ENCODE measurements at regions not wholly inside any gene's neighbourhood (a gene's known extent, or its start where the extent isn't known, plus 50 kb on each side); places are given as distances from the start of the nearest gene placed in this dataset.

DNA sequence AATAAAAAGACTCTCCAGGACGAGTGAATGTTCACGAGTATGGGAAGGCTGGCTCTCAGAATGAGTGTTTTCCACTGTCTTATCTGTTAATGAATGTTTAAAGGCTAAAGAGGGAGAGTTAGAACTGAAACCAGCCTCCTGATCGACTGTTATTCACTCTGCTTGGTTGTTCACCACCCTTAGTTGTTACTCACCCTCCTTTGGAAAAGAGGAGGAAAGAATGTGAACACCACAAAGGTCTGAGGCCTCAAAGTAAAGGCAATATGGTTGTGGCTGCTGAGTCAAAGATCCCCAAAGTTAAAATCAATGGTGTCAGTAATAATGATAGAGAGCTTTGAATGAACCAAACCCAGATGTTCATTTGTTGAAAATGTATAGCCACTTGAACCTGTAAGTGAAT lies 1793.2 kb upstream of the PCDH20 start:
- DNase-seq, result no peak

GRCh38 chr13:63206461-63206860 lies 1790.8 kb upstream of the PCDH20 start:
- DNase-seq, result no peak

GRCh38 chr13:63201493-63201892 lies 1785.8 kb upstream of the PCDH20 start:
- DNase-seq, result no peak

GRCh38 chr13:63199508-63199907 lies 1783.9 kb upstream of the PCDH20 start:
- DNase-seq, result no peak

- DNase-seq, result no peak
Measured at GRCh38 chr13:63198071-63198470, 1782.4 kb upstream of the PCDH20 start.

GRCh38 chr13:63195726-63196125 lies 1780.1 kb upstream of the PCDH20 start:
- DNase-seq, result no peak

DNA sequence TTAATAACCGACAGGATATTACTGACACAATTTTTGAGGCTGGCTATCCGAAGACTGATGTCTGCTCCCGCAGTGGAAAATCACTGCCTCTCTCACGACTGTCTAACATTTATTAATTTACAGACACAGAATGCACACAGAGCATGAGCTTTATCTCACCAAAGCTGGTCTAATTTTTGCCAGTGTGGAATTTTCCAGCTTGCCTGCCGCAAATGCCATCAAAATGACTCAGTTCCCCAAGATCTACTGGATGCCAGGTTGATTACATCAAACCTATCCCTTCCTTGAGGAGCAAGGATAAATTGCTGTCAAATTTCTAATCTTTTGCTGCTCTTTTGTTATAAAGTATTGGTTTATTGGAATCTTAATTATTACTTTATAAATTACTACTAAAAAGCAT lies 1775.1 kb upstream of the PCDH20 start:
- DNase-seq, result no peak

DNA sequence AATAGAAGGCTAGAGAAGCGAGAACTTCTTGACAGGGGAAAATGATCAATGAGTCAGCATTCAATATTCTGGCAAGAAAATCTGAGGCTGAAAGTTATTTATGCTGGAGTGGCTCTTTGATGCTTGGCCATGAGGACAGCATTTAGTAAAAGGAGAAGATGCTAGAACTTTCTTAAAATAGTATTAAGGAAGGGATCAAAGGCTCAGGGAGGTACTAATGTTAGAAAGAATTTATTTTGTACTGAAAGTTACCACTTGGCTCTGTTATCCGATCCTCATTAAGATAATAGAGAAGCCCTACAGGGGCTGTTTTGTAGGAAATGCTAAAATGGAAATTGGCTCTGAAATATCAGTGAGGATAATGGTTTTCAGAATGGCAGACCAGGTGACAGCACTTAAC lies 1774.6 kb upstream of the PCDH20 start:
- no peak for DNase-seq

GRCh38 chr13:63189712-63190111 lies 1774.1 kb upstream of the PCDH20 start:
- DNase-seq, result no peak

GRCh38 chr13:63184693-63185092 lies 1769.0 kb upstream of the PCDH20 start:
- no peak for DNase-seq

DNA sequence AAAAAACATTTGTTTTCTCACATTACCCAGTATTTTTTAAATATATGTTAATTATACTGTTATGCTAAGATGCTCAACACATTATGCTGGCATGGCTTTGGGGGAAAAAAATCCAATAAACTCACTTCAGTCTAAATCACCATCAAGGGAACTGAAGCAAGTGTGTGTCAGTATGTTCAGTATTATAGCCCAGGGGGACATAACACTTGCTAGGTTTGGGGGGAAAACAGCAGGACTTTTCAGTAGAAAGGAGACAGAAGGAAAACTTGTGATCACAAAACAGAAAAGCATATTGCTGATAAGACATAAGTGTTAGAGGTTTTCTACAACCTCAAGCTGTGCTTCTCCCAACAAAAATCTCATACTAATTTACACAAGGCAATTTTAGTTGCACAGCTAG lies 1759.9 kb upstream of the PCDH20 start:
- no peak for DNase-seq

DNA sequence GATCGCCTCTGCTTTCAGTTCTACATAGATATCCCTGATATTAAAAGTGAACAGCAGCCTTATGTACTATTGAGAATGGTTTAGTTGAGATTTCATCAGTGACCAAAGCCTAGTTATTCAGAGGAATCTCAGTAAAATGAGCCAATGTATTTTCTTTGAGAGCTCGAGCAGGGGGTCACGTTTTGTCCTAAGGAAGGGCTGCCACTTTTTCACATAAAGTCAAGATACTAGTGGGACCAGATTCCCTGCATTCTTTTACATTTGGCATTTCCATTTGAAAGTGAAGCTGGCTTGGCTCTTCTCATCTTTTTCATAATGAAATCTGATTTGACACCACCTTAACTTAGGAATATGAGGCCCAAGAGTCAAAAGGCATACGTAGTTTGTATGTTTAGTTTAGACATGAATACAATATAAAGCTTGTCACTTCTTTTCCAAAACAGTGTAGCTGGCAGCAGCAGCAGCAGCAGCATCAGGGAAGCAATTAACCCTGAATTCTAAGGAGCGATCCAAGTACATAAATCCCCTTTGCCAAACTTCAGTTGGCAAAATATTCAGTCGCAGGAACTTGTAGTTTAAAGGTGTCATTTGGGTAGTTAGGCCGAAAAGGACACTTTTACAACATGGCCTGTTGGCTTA lies 1752.2 kb upstream of the PCDH20 start:
- DNase-seq, result peak; percentile 11

DNA sequence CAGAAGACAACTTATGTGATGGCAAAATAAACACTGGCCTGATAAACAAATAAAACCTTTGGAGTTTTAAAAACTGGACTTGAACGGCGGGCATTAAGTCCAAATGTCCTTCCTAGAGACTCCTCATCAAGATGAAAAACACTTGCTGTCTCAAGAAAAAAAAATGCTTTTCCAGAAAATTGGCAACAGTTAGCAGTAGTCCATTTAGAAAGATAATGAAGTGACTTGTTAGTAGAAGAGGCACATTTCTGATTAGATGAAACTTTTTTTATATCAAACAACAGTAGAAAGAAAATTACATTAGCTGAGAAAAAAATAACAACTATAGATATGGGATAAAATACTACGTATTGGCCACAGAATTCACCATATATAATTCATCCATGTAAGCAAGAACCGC lies 1750.7 kb upstream of the PCDH20 start:
- no peak for DNase-seq

DNA sequence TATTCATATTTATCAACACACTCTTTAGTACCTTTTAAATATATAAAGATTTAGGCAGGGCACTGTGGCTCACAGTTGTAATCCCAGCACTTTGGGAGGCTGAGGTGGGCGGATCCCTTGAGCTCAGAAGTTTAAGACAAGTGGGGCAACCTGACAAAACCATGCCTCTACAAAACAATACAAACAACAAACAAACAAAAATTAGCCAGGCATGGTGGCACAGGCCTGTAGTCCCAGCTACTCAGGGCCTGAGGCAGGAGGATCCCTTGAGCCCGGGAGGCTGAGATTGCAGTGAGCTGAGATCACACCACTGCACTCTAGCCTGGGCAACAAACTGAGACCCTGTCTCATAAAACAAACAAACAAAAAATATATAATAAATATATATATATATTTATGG lies 1748.3 kb upstream of the PCDH20 start:
- no peak for DNase-seq

GRCh38 chr13:63161219-63161618 lies 1745.6 kb upstream of the PCDH20 start:
- DNase-seq, result no peak

DNA sequence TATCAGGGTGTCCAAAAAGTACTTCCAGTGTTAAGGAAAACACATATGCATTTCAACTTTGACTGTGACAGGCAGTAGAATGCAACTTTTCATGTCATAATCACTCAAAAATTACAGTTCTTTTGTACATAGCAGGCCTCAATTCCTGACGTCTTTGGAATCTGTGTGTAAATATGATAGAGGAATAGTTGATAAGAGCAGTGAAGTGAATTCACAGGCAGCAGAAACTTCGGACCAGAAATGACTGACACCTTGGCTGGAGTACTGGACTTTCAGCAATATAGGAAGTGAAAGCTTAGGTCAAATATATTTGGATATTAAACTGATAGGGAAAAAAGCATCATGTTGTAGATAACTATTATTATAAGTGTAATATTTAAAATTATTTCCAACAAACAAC lies 1741.2 kb upstream of the PCDH20 start:
- no peak for DNase-seq

- DNase-seq, result no peak
Measured at GRCh38 chr13:63149375-63149774, 1733.7 kb upstream of the PCDH20 start.

- DNase-seq, result no peak
Measured at GRCh38 chr13:63139277-63139676, 1723.6 kb upstream of the PCDH20 start.

- no peak for DNase-seq
Measured at GRCh38 chr13:63129995-63130394, 1714.3 kb upstream of the PCDH20 start.

- no peak for DNase-seq
Measured at GRCh38 chr13:63128716-63129115, 1713.1 kb upstream of the PCDH20 start.

GRCh38 chr13:63124863-63125262 lies 1709.2 kb upstream of the PCDH20 start:
- DNase-seq, result no peak

DNA sequence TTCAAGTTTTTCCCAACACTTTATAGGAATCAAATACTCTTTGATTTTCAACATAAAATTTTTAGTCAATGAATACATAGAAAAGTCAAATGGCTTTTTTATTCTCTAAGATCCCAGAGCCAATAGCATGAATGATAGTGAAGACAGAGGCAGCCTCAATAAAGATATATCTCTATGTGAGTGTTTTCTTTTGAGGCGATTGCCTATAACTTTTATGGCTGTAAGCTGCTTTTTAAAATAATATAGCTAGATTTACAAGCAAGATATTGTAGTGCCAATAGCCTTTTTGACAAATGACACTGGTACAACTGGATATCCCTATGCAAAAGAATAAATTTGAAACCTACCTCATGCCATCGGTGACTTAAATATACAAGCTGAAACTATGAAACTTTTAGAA lies 1705.2 kb upstream of the PCDH20 start:
- DNase-seq, result no peak

- DNase-seq, result no peak
Measured at GRCh38 chr13:63117710-63118109, 1702.1 kb upstream of the PCDH20 start.

GRCh38 chr13:63112799-63113395 lies 1697.2 kb upstream of the PCDH20 start:
- DNase-seq, result no peak

DNA sequence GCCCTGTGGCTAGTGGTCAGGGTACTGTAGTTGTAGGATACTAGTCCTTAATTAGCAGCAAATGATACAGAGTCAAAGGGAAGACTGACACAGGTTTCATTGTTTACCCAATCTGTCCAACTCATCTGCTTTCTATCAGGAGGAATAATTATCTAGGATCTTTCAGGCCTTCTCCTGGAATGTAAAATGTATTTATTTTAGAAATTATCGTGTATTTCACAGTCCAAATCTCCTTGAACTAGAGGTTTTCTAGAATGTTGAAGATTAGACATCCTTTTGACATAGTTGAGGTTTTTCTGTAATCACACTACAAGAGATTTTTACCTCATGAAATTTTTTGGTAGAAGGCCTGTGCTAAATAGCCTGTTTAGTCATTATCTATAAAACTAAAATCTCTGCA lies 1694.8 kb upstream of the PCDH20 start:
- no peak for DNase-seq

All from NCI-H446 treated with DMSO at 0.1 percent for 48 hours (cell line).